ENCODE measurements at regions not wholly inside any gene's neighbourhood (a gene's known extent, or its start where the extent isn't known, plus 50 kb on each side); places are given as distances from the start of the nearest gene placed in this dataset.

DNA sequence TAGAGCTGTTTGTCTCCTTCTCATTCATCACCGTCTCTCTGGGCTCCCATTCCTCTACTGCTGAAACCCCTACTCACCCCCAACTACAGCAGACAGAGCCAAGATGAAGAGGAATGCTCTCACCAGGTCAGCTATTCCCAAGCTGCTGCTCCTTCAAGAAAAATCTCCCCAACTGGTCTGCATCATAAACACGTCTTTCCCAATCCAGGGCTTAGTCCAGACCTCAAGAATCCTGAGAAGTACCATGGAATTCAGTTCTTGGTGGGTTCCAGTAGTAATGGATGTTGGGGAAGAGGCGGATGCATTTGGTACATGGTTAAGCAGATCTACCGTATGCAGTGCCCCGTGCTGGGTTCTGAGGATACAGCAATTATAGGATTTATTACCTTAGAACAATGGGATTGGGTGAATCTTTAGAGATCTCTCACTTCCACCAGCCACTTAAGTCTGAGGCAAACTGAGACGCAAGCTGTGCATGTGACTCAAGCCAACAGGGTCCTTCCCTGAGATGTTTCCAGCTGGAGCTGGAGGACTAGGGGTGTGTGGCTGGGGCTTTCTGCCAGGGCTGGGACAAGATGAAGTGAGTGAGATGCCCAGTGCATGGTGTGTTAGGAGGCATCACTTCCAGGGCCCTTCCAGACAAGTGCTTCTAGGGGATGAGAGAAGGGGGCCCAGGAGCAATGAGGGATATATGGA is 232.7 kb upstream of the CDH5 start:
- no peaks in the 10 kb centered on the region for H3K4me1 ChIP-seq (ENCODE audit: control insufficient read depth, insufficient read depth, low read length)
- no peaks in the 10 kb centered on the region for H3K9me3 ChIP-seq (ENCODE audit: control insufficient read depth, low read depth, low read length)
- peaks cover 14% of the 10 kb centered on the region for H3K27me3 ChIP-seq (ENCODE audit: control insufficient read depth, insufficient read depth, low read length)
- DNase-seq = no peak
- WGBS (ENCODE audit: insufficient coverage, low lambda C conversion rate) = no CpG with 5 or more reads among the region's 6 CpGs
- no peak overlapping the region for H3K4me3 ChIP-seq (ENCODE audit: low read length)
- no peak overlapping the region for H3K27ac ChIP-seq (ENCODE audit: low read length)
- H3K36me3 ChIP-seq (ENCODE audit: control insufficient read depth, insufficient read depth, low read length) = no peaks in the 10 kb centered on the region

DNA sequence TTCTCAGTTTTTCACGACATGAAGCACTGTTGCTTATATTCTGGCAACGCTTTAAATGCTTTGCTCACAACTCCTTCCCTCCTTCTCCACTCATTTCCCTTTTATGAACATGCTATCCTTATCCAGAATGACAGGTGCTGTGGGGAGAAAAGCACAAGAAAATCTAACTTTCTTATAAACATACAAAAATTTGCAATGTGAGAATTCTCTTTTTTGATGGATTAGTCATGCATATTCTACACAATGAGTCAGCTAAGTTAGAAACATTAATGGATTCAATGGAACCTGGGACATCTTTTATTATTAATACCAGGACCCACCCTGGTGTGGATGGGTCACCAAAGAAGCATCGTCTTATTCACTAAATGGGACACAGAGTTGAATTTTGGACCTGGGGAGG is 234.6 kb upstream of the CDH5 start:
- Histone ChIP-seq H3K4me1 (ENCODE audit: control insufficient read depth, insufficient read depth, low read length) (no peaks in the 10 kb centered on the region), H3K27me3 (ENCODE audit: control insufficient read depth, insufficient read depth, low read length) (peaks cover 33% of the 10 kb centered on the region), H3K4me3 (ENCODE audit: low read length) (no peak overlapping the region), H3K36me3 (ENCODE audit: control insufficient read depth, insufficient read depth, low read length) (no peaks in the 10 kb centered on the region), H3K9me3 (ENCODE audit: control insufficient read depth, low read depth, low read length) (no peaks in the 10 kb centered on the region), H3K27ac (ENCODE audit: low read length) (no peak overlapping the region)
- no peak for DNase-seq
- 100% methylated on average over 1 of the region's 3 CpGs for WGBS (ENCODE audit: insufficient coverage, low lambda C conversion rate)

DNA sequence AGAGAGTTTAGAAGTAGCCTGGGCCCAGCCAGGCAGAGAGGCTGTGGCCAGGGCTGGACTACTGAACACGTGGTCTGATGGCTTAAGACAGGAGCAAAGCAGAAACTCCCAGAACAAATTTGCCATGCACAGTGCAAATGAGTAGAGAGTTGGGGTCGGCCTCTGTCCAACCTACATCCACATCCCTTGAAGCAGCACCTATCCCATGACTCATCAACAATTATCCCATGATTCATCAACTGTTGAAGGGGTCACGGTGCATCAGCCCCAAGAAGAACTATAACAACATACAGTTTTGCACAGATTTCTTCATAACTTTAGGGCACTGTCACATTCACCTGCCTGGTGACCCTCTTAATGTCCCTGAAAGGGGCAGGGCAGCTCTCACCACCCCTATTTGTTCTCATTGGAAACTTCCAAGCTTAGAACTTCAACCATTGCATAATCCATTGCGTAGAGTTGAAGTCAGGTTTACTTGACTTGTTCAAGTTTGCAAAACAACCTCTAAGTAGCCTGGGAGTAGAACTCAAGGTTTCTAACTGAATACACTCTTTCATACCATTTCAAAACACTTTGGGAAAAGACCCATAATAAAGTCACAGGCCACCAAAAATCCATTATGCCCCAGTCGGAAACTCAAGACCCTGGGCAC is 235.2 kb upstream of the CDH5 start:
- Histone ChIP-seq H3K4me1 (ENCODE audit: control insufficient read depth, insufficient read depth, low read length) (no peaks in the 10 kb centered on the region), H3K36me3 (ENCODE audit: control insufficient read depth, insufficient read depth, low read length) (no peaks in the 10 kb centered on the region), H3K9me3 (ENCODE audit: control insufficient read depth, low read depth, low read length) (no peaks in the 10 kb centered on the region), H3K4me3 (ENCODE audit: low read length) (no peak overlapping the region), H3K27me3 (ENCODE audit: control insufficient read depth, insufficient read depth, low read length) (peaks cover 38% of the 10 kb centered on the region), H3K27ac (ENCODE audit: low read length) (no peak overlapping the region)
- WGBS (ENCODE audit: insufficient coverage, low lambda C conversion rate) = 80% methylated on average over 1 of the region's 5 CpGs
- DNase-seq = no peak

DNA sequence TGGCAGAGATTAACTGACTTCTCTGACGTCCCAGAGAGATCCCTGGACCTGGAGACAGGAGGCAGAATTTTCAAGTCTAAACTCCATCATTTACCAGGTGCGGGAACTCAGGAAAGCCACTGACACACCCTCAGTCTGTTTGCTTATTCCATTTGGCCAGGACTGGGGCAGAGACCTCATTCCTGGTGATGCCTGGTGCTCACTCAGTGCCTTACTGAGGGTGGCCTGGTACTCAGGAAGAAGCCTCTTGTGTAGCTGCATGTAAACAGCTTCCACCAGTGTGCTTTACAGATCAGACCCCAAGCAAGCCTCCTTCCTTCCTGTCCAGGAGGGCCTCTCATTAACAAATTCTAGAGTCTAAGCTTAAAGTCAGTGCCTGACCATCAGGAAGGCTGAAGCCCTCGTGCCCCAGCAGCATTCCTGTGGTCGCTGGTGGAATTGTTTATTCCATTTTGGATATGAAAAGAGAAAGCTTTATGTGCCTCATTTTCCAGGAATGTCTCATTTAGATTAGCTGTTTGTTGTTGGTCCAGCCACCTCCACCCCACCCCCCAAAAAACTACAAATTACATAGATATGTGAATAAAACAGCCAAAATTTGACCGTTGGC is 236.1 kb upstream of the CDH5 start:
- H3K4me1 ChIP-seq (ENCODE audit: control insufficient read depth, insufficient read depth, low read length) = no peaks in the 10 kb centered on the region
- H3K27ac ChIP-seq (ENCODE audit: low read length) = no peak overlapping the region
- DNase-seq = no peak
- H3K27me3 ChIP-seq (ENCODE audit: control insufficient read depth, insufficient read depth, low read length) = peaks cover 41% of the 10 kb centered on the region
- H3K4me3 ChIP-seq (ENCODE audit: low read length) = no peak overlapping the region
- no peaks in the 10 kb centered on the region for H3K9me3 ChIP-seq (ENCODE audit: control insufficient read depth, low read depth, low read length)
- H3K36me3 ChIP-seq (ENCODE audit: control insufficient read depth, insufficient read depth, low read length) = no peaks in the 10 kb centered on the region
- WGBS (ENCODE audit: insufficient coverage, low lambda C conversion rate) = 50% methylated on average over 1 of the region's 5 CpGs

GRCh38 chr16:66129196-66129595 is 237.3 kb upstream of the CDH5 start:
- Histone ChIP-seq H3K9me3 (ENCODE audit: control insufficient read depth, low read depth, low read length) (no peaks in the 10 kb centered on the region), H3K27ac (ENCODE audit: low read length) (no peak overlapping the region), H3K4me3 (ENCODE audit: low read length) (no peak overlapping the region), H3K4me1 (ENCODE audit: control insufficient read depth, insufficient read depth, low read length) (no peaks in the 10 kb centered on the region), H3K27me3 (ENCODE audit: control insufficient read depth, insufficient read depth, low read length) (peaks cover 41% of the 10 kb centered on the region), H3K36me3 (ENCODE audit: control insufficient read depth, insufficient read depth, low read length) (no peaks in the 10 kb centered on the region)
- no CpG with 5 or more reads among the region's 4 CpGs for WGBS (ENCODE audit: insufficient coverage, low lambda C conversion rate)
- DNase-seq = no peak

DNA sequence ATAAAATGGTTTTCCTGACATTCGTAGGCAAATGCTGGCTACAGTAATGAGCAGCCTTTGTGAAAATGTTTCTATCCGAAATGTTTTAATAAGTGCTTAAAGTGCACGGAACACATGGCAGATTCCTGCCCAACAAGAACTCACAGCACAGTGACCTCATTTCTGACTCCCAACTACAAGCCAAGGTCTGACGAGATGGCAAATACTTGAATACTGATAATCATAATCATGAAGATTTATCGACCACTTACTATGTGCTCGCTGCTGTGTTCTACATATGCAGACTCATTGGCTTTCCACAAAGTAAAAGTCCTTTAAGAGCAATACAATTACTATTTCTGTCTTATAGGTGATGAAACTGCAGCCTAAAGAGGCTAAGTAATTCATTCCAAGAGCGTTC is 238.1 kb upstream of the CDH5 start:
- Histone ChIP-seq H3K4me3 (ENCODE audit: low read length) (no peak overlapping the region), H3K27ac (ENCODE audit: low read length) (no peak overlapping the region), H3K36me3 (ENCODE audit: control insufficient read depth, insufficient read depth, low read length) (no peaks in the 10 kb centered on the region), H3K4me1 (ENCODE audit: control insufficient read depth, insufficient read depth, low read length) (no peaks in the 10 kb centered on the region), H3K9me3 (ENCODE audit: control insufficient read depth, low read depth, low read length) (no peaks in the 10 kb centered on the region), H3K27me3 (ENCODE audit: control insufficient read depth, insufficient read depth, low read length) (peaks cover 41% of the 10 kb centered on the region)
- no peak for DNase-seq
- WGBS (ENCODE audit: insufficient coverage, low lambda C conversion rate) = 67% methylated on average over 1 of the region's 7 CpGs

- Histone ChIP-seq H3K9me3 (ENCODE audit: control insufficient read depth, low read depth, low read length) (no peaks in the 10 kb centered on the region), H3K27ac (ENCODE audit: low read length) (no peak overlapping the region), H3K4me3 (ENCODE audit: low read length) (no peak overlapping the region), H3K27me3 (ENCODE audit: control insufficient read depth, insufficient read depth, low read length) (peaks cover 41% of the 10 kb centered on the region), H3K36me3 (ENCODE audit: control insufficient read depth, insufficient read depth, low read length) (no peaks in the 10 kb centered on the region), H3K4me1 (ENCODE audit: control insufficient read depth, insufficient read depth, low read length) (no peaks in the 10 kb centered on the region)
- WGBS (ENCODE audit: insufficient coverage, low lambda C conversion rate) = no CpG with 5 or more reads among the region's 26 CpGs
- DNase-seq = no peak
Measured at GRCh38 chr16:66127459-66128370, 238.8 kb upstream of the CDH5 start.

DNA sequence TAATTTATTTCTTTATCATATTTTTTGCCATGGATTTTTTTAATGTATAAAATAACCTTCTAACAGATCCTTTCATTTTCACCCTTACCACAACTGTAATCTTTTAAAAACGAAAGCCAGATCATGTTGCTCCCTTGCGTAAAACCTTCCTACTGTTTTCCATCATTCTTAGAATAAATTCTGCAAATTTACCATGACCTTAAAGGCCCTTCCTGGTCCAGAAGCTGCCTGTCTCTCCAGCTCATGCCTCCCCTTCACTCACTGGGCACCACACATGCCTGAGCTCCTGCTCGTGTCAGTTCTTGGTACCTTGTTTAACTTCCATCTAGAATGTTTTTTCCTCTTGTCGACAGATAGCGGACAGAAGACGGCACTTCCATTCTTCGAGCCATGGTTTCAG is 245.0 kb upstream of the CDH5 start:
- no peak for DNase-seq
- no peak overlapping the region for H3K4me3 ChIP-seq (ENCODE audit: low read length)
- H3K9me3 ChIP-seq (ENCODE audit: control insufficient read depth, low read depth, low read length) = no peaks in the 10 kb centered on the region
- WGBS (ENCODE audit: insufficient coverage, low lambda C conversion rate) = 29% methylated on average over 1 of the region's 7 CpGs
- peaks cover 4% of the 10 kb centered on the region for H3K27me3 ChIP-seq (ENCODE audit: control insufficient read depth, insufficient read depth, low read length)
- H3K4me1 ChIP-seq (ENCODE audit: control insufficient read depth, insufficient read depth, low read length) = no peaks in the 10 kb centered on the region
- no peak overlapping the region for H3K27ac ChIP-seq (ENCODE audit: low read length)
- H3K36me3 ChIP-seq (ENCODE audit: control insufficient read depth, insufficient read depth, low read length) = no peaks in the 10 kb centered on the region

DNA sequence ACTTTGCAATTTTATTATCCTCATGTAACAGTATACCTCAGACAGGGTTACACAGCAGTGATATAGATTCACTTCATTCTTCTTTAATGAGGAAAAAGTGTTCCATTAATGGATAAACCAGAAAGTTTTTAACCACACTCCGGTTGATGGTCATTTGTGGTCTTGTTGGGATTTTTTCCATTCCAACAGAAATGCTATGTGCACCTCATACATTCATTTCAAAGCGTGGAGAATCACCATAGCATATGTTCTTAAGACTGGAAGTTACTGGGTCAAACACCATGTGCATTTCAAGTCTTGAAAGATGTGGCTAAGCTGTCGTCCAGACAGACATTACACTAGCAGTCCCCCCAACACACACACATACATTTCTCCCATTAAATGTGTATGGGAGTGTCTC is 245.8 kb upstream of the CDH5 start:
- no peaks in the 10 kb centered on the region for H3K9me3 ChIP-seq (ENCODE audit: control insufficient read depth, low read depth, low read length)
- DNase-seq = no peak
- H3K4me1 ChIP-seq (ENCODE audit: control insufficient read depth, insufficient read depth, low read length) = no peaks in the 10 kb centered on the region
- 80% methylated on average over 1 of the region's 3 CpGs for WGBS (ENCODE audit: insufficient coverage, low lambda C conversion rate)
- peaks cover under 1% of the 10 kb centered on the region for H3K27me3 ChIP-seq (ENCODE audit: control insufficient read depth, insufficient read depth, low read length)
- H3K4me3 ChIP-seq (ENCODE audit: low read length) = no peak overlapping the region
- H3K27ac ChIP-seq (ENCODE audit: low read length) = no peak overlapping the region
- H3K36me3 ChIP-seq (ENCODE audit: control insufficient read depth, insufficient read depth, low read length) = no peaks in the 10 kb centered on the region

Measured in large intestine (tissue), 3 donors.